Stimulated activated CD8-positive, alpha-beta memory T cell treated with anti-CD3 and anti-CD28 coated beads, Interleukin-15, amount 100 ng/mL, for 48 hours (primary cell): ENCODE measurements at regions not wholly inside any gene's neighbourhood (a gene's known extent, or its start where the extent isn't known, plus 50 kb on each side); places are given as distances from the start of the nearest gene placed in this dataset.

Experiments
- DNase-seq, 2 donors: peaks; one replicate each; pipeline ENCODE4 v3.0.0-alpha.2; 2020; ENCODE audit warnings: low read depth in 2 of 2

- no peak for DNase-seq
These were observed 110.8 kb upstream of the CDC42EP3 start for GRCh38 chr2:37782155-37782673.

- DNase-seq: no peak
These were observed 111.4 kb upstream of the CDC42EP3 start for GRCh38 chr2:37782721-37783371.

- no peak for DNase-seq
These were observed 112.1 kb upstream of the CDC42EP3 start for GRCh38 chr2:37783545-37783944.

- DNase-seq: no peak
These were observed 112.8 kb upstream of the CDC42EP3 start for GRCh38 chr2:37784071-37784758.

- DNase-seq: no peak
These were observed 113.3 kb upstream of the CDC42EP3 start for GRCh38 chr2:37784759-37785149.

GRCh38 chr2:37786191-37786698 is 114.8 kb upstream of the CDC42EP3 start:
- DNase-seq: no peak

GRCh38 chr2:37786854-37787253 is 115.4 kb upstream of the CDC42EP3 start:
- DNase-seq: no peak

- no peak for DNase-seq
These were observed 117.3 kb upstream of the CDC42EP3 start for GRCh38 chr2:37788602-37789209.

- DNase-seq: no peak
These were observed 118.6 kb upstream of the CDC42EP3 start for GRCh38 chr2:37790019-37790418.

GRCh38 chr2:37790462-37790861 is 119.0 kb upstream of the CDC42EP3 start:
- DNase-seq: no peak

- DNase-seq: no peak
These were observed 120.9 kb upstream of the CDC42EP3 start for GRCh38 chr2:37792366-37792765.

GRCh38 chr2:37793004-37793403 is 121.6 kb upstream of the CDC42EP3 start:
- DNase-seq: no peak

GRCh38 chr2:37794717-37795116 is 123.3 kb upstream of the CDC42EP3 start:
- DNase-seq: no peak

- no peak for DNase-seq
These were observed 124.0 kb upstream of the CDC42EP3 start for GRCh38 chr2:37795456-37795855.

- DNase-seq: no peak
These were observed 124.5 kb upstream of the CDC42EP3 start for GRCh38 chr2:37795938-37796337.

GRCh38 chr2:37796481-37796880 is 125.0 kb upstream of the CDC42EP3 start:
- no peak for DNase-seq

GRCh38 chr2:37797081-37797480 is 125.6 kb upstream of the CDC42EP3 start:
- no peak for DNase-seq

- no peak for DNase-seq
These were observed 126.6 kb upstream of the RMDN2 start for GRCh38 chr2:37798315-37799005.

- no peak for DNase-seq
These were observed 124.8 kb upstream of the RMDN2 start for GRCh38 chr2:37800176-37800858.

GRCh38 chr2:37802211-37802752 is 122.8 kb upstream of the RMDN2 start:
- DNase-seq: no peak

GRCh38 chr2:37802899-37803379 is 122.1 kb upstream of the RMDN2 start:
- DNase-seq: no peak
